NAMALWA (cell line): ENCODE measurements at regions not wholly inside any gene's neighbourhood (a gene's known extent, or its start where the extent isn't known, plus 50 kb on each side); places are given as distances from the start of the nearest gene placed in this dataset.
"Not testable (repeated sequence)": the region's sequence is repeated elsewhere in the genome, so short reads cannot be mapped to it uniquely, and the experiment has no call there.

ENCODE experiments used
- DNase-seq: peaks from one replicate; pipeline ENCODE4 v3.0.0-alpha.2; 2015; ENCODE audit warnings: low spot score

DNA sequence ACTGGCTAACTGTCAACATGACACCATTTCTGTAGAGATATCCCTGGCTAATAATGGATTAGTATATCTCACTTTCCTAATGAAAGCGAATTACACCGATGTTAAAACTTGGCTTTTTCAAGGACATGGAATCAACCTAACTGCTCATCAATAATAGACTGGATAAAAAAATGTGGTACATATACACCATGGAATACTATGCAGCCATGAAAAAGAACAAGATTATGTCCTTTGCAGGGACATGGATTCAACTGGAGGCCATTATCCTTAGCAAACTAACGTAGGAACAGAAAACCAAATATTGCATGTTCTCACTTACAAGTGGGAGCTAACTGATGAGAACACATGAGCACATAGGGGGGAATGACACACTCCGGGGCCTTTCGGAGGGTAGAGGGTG is 62.6 kb downstream of the ZIC1 start:
- DNase-seq = no peak

DNA sequence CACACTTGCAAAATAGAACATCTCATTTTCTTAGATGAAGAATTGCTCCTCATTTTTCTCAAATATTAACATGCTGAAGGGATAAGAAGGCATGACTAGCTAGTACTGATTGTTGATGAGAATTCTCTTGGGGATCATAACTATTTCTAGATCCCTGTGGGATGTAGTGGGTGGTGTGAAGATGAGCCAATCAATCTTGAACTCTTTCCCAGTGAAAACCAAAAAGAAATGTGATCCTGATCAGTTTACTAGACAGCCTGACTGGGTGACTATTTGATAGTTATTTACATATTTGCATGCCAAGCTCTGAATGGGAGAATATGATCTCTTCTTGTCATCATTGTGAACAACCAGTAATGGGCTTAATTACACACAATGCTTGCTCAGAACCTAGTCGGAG is 63.7 kb downstream of the ZIC1 start:
- DNase-seq = no peak

DNA sequence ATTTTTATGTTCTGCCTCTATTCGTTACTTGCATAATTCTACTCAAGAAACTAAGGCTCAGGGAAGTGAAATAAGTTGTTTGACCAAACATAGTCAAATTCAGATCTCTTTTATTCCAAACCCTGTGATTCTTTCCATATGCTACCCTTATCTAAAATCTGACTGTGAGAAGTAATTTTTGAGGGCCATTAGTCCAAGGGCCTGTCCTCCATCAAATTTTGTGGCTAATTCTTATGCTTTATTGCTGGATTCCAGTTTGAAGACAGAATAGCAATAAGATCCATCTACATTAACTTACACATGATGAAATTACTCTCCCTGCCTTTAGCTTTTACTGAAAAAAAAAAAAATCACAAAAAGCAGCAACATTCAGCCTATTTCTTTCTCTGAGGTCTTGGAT is 74.0 kb downstream of the ZIC1 start:
- DNase-seq = no peak

DNA sequence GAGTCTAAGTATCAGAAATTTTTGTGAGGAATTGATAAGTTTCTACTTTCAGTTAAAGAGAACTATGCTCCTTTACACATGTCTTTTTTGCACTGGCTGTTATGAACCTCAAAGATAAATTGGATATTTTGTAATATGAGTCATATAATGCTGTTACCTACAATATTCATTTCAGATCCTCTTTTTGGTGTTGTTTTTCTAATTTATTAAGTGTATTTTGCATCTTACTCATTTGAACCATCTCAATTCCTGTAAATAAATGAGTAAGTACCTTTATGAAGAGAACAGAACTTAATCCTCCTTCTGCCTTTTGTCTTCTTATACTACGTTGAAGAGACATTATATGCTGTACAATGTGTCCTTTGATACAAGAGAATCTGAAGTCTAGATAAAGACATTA is 74.4 kb downstream of the ZIC1 start:
- no peak for DNase-seq

DNA sequence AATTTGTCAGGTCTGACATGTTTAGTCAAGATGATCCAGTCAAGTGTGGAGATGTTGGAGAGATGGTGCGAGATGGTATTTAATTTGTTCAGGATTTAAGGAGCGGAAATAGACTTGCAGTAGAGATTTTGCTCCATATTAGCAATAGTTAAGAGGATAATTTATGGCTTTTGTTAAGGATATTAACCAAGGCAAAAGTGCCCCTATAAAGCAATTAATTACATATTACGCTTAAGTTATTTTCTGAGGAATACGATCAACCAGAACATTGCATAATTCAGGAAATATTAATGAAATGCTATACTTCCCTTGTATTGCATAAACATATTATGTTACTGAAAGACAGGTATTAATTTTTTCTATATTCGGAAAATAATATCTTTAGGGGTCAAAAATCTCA is 83.9 kb downstream of the ZIC1 start:
- no peak for DNase-seq

DNA sequence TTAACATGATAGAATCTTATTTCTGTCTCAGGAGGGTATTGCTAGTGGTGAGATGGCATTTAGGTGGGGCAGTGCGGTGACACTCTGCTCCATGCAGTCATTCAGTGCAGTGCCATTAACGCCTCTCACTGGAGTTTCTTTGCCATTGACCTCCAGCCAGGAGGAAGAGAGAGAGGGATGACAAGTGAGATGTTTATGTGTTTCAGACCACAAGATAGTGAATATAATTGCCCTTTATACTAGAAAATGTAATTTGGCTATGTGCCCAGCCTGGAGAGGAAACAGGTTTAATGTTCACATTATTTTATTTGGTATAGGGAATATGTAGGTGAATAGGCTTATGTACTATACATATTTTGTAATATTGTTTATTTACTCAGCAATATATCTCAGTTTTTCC is 84.5 kb downstream of the ZIC1 start:
- DNase-seq = no peak

DNA sequence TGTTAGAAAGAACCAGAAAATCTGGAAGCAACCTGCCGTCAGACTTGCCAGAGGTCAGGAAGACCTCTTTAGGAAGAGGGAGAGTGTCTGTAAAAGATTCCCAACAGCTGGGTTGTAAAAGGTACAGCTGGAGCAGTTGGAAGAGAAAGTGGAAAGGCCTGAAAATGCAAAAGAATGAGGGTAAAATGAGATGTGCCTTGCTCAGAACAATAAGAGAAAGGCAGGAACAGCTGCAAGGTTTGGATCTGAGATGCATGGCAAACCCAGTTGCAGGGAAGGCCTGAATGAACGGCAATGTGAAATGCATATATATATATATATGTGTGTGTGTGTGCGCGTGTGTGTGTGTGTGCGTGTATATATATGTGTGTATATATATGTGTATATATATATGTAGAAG is 88.1 kb downstream of the ZIC1 start:
- DNase-seq = no peak

DNA sequence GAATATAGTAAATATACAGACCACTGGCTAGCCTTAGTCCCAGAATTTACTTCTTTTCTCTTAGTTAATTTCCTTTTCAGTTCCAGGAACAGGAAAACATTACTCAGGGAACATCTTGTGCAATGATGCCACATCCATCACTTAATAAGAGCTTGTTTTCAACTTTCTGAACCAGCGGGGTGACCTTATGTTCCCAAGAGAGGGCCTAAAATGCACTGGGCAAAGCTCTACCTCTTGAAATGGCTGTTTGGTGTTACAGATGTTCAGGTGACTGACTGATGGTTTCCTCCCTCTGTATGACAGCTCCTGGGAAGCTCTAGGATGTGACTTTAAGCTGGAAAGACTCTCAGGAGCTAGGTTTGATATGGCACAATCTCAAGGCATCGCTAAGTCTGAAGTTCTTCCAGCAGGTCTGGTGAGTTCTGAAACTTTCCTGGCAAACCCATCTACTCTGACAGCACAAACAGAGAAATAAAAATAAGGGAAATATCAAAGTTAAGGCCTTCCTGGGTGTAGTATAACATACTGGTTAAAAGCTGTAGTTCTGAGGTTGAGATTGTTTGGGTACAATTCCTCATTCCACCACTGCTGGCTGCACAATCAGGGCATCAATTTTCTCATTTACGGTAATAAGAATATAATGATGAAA is 98.6 kb downstream of the ZIC1 start:
- DNase-seq = no peak

DNA sequence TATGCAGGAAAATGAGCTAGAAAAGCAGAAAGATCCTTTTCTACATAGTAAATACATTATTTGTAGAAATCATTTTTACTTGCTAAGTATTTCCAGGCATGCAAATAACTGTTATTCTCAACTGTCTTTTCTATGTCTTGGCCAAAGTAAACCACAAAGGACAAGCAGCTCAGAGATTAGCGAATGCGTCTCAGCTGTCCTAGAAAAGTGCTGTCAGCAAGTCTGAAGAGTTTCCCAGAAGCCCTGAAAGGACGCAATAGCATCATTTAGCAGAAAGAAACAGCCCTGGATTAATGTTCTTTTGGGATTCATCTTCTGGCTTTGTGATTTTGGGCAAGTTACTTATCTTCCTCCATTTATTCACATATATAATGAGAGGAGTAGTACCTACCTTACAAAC is 100.3 kb downstream of the ZIC1 start:
- no peak for DNase-seq

DNA sequence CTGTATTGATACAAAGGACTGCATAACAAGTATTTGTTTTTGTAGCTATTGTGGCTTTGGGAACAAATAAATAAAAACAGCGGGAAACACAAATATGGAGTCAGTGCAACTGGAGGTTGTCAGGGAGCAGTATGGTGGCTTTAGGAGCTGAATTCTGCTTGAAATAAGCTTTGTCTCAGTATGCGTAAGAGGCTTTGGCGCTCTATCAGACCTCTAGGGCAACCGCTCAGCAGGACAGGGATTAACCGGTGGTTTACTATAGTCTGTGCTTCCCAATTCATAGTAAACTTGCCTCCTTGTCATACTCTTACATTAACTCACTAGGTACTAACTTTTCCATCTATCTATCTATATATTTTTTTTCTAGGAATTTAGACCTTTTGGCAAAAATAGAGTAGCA is 104.6 kb downstream of the ZIC1 start:
- no peak for DNase-seq

DNA sequence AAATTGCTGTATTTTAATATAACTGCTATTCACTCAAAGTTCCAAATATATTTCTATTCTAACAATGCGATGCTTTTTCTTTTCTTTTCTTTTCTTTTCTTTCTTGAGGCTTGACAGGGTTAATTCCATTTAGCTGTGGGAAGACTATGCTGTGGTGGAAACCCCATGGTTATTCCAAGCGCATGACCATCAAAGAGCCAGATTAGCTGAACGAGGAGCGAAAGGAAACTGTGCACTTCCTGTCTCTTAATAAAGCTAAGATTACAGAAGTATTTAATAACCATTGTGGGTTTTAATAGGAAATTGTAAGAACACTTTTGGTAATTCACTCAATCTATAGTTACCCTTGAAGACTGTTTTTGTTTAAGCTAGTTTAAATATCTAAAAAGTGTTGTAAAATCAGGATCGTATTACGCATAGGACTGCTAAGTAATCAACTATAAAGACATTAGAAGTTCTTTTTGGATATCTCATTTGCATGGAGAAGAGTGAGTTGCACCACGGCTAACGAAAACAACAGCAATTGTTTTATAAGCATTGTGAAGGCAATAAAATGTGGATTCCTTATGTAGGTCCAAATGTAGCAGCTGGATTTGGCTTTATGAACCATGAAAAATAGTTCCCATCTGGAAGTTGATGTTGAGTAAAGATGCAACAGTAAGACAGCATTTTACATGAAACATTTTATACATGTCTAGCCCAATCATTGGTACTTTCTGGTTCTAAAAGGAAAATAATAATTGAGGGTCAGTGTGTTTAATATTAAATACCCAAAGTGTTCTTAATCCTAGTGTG is 105.4 kb downstream of the ZIC1 start:
- no peak for DNase-seq

DNA sequence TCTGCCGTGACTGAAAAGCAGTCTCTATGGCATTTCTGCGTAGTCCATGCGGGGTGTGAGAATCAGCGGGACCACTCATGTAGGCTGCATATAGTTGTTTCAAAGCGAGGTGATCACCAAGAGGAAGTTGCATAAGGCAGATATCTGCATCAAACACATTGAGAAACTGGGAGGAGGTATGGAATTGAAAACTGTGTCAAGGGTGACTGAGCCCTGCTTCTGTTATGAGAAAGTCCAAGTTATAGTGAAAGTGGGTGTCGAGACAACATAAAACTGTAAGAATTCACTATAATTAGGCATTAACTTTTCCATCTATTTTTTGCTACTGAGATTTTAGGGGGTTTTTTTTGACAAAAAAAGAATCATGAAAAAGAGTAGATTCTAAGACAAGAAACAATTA is 109.3 kb downstream of the ZIC1 start:
- DNase-seq = no peak

DNA sequence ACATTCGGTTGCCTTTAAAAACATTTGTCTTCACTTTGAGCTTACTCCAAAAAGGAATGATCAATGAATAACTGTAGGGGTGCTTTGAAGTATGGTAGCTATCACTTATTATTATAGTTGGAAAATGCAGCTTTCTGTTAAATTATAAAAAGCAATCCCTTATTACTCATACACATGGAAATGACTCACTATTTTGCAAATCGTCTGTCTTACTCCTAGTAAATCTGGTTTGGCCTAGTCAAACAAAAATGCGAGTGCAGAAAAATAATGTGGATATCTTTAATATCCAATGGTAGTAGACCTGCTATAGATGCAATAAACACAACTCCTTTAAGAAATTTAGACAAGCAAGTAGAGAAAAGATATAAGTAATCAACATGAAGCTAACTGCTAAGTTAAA is 112.5 kb downstream of the ZIC1 start:
- no peak for DNase-seq

DNA sequence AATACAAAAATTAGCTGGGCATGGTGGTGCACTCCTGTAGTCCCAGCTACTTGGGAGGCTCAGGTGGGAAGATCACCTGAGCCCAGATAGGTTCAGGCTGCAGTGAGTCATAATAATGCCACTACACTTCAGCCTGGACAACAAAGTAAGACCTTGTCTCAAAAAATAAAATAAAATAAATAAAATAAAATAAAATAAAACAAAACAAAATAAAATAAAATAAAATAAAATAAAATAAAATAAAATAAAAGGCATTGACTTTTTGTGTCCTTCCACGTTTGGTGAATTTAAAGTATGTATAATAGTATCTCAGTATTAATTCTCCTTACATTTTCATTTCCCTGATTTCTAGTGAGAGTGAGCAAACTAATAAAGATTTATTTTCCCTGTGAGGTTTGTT is 113.6 kb downstream of the ZIC1 start:
- not testable (repeated sequence) for DNase-seq

DNA sequence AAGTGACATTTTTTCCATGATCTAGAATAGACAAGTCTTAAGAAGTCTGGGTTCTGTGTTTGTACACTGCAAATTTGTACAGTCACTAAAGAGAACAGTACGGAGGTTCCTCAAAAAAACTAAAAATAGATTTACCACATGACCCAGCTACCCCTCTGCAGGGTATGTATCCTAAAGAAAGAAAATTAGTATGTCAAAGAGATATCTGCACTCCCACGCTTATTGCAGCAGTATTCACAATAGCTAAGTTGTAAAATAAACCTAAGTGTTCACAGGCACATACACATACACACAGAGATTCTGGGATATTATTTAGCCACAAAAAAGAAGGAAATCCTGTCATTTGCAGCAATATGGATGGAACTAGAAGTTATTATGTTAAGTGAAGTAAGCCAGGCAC is 120.4 kb downstream of the ZIC1 start:
- DNase-seq = no peak

DNA sequence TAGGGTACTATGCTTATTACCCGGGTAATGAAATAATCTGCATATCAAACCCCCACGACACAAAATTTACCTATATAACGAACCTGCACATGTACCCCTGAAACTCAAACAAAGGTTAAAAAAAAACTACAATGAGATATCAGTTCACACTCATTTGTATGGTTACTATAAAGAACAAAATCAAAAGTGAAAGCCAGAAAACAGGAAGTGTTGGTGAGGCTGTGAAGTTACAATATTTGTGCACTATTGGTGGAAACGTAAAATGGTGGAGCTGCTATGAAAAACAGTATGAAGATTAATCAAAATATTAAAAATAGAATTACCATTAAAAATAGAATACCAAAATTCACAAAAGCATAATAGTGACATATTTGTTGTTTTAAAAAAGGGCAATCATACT is 128.9 kb downstream of the ZIC1 start:
- peak; percentile 57 for DNase-seq

DNA sequence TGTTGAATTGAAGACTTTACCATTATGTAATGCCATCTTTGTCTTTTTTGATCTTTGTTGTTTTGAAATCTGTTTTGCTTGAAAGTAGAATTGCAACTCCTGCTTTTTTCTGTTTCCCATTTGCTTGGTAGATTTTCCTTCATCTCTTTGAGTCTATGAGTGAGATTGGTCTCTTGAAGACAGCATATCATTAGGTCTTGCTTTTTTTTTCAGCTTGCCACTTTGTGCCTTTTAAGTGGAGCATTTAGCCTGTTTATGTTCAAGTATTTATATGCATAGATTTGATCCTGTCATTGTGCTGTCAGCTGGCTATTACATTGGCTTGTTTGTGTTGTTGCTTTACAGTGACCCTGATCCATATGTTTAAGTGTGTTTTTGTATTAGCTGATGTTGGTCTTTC is 131.8 kb downstream of the ZIC1 start:
- DNase-seq = no peak

DNA sequence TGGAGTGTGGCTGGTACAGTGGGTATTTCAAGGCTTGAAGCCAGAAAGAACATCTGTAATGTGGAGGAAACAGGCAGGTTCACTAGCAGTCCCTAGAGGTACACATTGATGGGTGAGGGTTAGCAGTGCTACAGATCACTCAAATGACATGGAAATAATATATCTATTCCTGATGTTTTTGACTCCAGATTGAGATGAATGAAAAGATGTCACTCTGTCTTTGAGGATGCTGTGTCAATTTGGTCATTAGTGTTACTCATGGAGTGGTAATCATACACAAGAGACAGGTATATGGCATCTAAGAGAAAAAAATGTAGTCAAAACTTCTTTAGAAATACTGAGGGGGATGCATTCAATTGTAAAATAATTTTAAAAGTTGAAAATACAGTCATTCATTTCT is 135.1 kb downstream of the ZIC1 start:
- no peak for DNase-seq

DNA sequence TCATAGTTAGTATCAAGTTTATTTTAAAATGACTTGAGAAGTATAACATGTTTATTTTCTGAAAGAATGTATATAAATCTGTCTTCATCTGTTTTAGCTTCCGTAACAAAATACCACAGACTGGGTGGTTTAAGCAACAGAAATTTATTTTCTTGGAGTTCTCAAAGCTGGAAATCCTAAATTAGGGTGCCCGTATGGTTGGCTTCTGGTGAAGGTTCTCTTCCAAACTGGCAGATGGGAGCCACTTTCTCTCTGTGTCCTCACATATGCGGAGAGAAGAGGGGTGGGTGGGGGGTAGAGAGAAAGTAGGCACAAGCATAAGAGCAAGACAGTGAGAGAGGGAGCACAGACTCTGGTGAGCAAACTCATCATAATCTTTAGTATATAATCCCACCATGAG is 142.3 kb downstream of the ZIC1 start:
- DNase-seq = no peak

DNA sequence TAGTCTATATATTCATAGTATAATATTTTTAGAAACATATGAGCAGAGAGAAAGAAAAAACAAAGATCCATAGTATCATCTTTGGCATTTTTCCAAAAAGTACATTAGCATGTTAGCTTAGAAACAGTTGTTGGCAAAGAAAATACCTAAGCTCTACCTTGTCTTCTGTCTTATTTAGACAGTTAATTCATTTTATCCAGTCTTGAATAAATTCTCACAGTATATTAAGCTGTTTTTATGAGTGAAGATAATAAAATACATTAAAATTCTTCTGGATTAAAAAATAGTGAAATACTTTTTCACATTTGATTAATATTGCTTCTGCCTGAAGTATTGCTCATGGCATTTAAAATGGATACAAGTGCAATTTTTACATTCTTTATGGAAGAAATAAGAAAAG is 145.2 kb downstream of the ZIC1 start:
- DNase-seq = no peak

DNA sequence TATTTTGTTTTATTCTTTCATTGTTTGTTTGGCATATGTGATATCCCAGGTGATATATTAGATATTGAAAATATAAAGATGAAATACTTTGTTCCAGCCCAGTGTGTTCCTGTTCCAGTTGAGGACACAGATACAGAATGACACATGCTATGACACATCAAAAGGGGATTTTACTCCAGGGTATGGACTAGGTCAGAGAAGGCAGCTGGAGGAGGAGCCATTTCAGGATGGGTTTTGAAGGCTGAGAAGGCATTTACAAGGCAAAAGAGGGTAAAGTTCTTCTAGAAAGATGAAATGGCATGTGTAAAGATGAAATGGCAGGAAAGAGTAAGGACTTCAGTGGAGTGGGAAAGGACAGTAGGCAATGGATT is 163.8 kb downstream of the ZIC1 start:
- DNase-seq = no peak

DNA sequence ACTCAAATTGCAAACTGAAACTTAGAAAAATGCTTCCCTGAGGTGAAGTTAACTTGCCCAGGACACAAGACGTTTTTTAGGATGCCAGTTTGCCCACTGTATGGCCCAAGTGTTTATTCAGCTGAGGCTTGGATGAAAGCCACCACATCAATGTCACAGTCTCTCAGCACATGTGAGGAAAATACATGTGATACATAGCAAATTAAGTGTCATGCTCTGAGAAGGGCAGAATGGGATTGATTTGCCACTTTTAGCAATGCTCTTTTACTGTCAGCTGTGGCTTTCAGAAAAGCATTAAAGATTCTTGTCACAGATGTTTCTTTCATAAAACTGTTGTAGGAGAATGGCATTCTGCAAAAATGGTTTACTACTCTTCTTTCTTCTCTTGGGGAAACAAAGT is 165.5 kb downstream of the ZIC1 start:
- DNase-seq = no peak

DNA sequence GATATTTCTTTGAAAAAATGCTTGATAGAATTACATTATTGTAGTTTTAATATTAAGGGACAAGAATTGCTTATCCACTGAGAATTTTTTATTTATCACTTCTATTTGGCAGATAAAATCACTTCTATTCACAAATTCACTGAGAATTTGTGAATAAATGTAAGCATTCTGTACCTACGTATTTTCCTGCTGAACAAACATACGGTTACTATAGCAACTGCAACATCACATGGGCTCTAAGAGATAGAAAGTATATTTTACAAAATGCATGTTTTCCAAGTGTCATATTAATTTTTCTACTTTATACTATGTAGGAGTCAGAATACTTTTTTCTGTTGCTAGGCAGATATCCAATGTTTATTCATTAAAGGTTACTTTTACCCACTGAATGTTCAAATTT is 166.2 kb downstream of the ZIC1 start:
- no peak for DNase-seq

DNA sequence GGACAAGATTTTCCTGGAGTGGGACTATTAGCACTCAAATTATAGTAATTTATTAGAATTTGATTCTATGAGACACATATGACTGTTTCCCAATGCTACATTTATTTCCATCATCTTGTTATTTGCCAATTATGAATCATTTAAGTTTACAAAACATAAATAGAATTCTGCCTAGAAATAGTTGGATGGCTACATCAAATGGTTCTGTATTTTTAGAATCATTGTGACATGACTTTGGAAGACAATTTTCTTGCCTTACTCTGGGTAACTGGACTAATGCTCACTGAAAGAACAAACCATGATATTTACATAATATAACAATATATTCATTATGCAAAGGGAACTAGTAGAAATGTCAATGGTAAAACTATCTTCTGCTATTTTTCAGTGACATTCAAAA is 173.5 kb downstream of the ZIC1 start:
- no peak for DNase-seq
